Muscle layer of duodenum (tissue), 2 donors: ENCODE measurements at regions not wholly inside any gene's neighbourhood (a gene's known extent, or its start where the extent isn't known, plus 50 kb on each side); places are given as distances from the start of the nearest gene placed in this dataset.

Source experiments
- H3K27ac ChIP-seq: one replicate; pipeline ENCODE4 v1.7.0; 2013; ENCODE audit warnings: mild to moderate bottlenecking, low read length
- H3K27me3 ChIP-seq: one replicate; pipeline ENCODE4 v1.7.0; 2013; ENCODE audit warnings: low read depth, mild to moderate bottlenecking, control low read depth, low read length
- H3K36me3 ChIP-seq, 2 donors: one replicate each; pipeline ENCODE4 v1.7.0; 2013; ENCODE audit warnings: low read length in 2 of 2, control low read depth in 1 of 2, mild to moderate bottlenecking in 1 of 2; ENCODE audit not compliant: insufficient read depth in 2 of 2, control insufficient read depth in 1 of 2
- H3K4me1 ChIP-seq, 2 donors: one replicate each; pipeline ENCODE4 v1.7.0; 2013; ENCODE audit warnings: low read length in 2 of 2, mild to moderate bottlenecking in 2 of 2, control low read depth in 1 of 2, moderate library complexity in 1 of 2; ENCODE audit not compliant: insufficient read depth in 2 of 2, control insufficient read depth in 1 of 2
- H3K4me3 ChIP-seq, 2 donors: one replicate each; pipeline ENCODE4 v1.7.0; 2013; ENCODE audit warnings: low read length in 2 of 2, low read depth in 1 of 2, mild to moderate bottlenecking in 1 of 2
- H3K9me3 ChIP-seq, 2 donors: one replicate each; pipeline ENCODE4 v1.7.0; 2013; ENCODE audit warnings: low read length in 2 of 2, control low read depth in 1 of 2, mild to moderate bottlenecking in 1 of 2; ENCODE audit not compliant: control insufficient read depth in 1 of 2
- donor health status: healthy.

- no peaks in the 10 kb centered on the region for H3K27me3 ChIP-seq
- H3K4me1 ChIP-seq = no peaks in the 10 kb centered on the region
- no peak overlapping the region for H3K27ac ChIP-seq
- H3K9me3 ChIP-seq = no peaks in the 10 kb centered on the region
- H3K4me3 ChIP-seq = no peak overlapping the region
- no peaks in the 10 kb centered on the region for H3K36me3 ChIP-seq
These were observed 208.3 kb downstream of the FOXO1 start for GRCh38 chr13:40457929-40458719.

DNA sequence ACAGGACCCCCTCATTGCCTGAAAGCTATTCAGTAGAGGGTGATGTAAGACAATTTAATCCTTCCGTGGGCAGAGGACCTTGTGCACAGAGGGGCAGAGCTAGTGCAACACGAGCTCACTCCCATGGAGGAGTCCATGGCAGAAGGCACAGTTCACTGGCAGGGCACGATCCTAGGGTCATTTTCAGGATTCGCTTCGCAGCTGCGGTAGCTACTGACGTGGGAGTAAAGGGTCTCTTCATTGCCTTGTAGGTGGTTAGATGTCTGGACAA lies 207.8 kb downstream of the FOXO1 start:
- H3K4me3 ChIP-seq = no peak overlapping the region
- H3K4me1 ChIP-seq = no peaks in the 10 kb centered on the region
- H3K9me3 ChIP-seq = no peaks in the 10 kb centered on the region
- no peaks in the 10 kb centered on the region for H3K27me3 ChIP-seq
- H3K36me3 ChIP-seq = no peaks in the 10 kb centered on the region
- no peak overlapping the region for H3K27ac ChIP-seq

- no peak overlapping the region for H3K4me3 ChIP-seq
- H3K36me3 ChIP-seq = no peaks in the 10 kb centered on the region
- H3K4me1 ChIP-seq = no peaks in the 10 kb centered on the region
- no peak overlapping the region for H3K27ac ChIP-seq
- H3K9me3 ChIP-seq = no peaks in the 10 kb centered on the region
- H3K27me3 ChIP-seq = no peaks in the 10 kb centered on the region
These were observed 206.3 kb downstream of the FOXO1 start for GRCh38 chr13:40460116-40460515.

DNA sequence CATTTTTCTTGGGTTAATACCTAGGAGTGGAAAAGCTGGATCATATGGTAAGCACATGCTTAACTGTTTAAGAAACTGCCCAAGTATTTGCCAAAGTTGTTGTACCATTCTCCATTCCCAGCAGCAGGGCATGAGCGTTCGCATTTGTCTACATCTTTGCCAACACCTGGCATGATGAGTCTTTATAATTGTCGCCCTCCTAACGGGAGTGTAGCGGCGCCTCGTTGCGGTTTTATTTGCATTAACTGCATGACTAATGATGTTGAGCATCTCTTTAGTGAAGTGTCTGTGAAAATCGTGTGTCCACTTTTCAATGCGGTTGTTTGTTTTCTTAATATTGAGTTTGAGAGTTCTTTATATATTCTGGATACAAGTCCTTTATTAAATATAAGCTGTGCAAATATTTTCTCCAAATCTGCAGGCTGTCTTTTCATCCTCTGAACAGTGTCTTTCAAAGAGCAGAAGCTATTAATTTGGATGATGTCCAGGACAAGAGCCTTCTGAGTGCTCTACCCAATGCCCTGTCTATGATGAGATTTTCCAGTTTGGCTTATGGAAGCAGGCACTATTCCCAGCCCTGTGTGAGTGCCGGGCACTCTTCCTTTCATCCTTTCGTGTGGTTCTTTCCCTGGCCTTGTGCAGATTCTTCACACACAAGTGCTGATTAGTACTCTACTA lies 202.0 kb downstream of the FOXO1 start:
- Histone ChIP-seq H3K9me3 (no peaks in the 10 kb centered on the region), H3K36me3 (no peaks in the 10 kb centered on the region), H3K27ac (no peak overlapping the region), H3K27me3 (no peaks in the 10 kb centered on the region), H3K4me3 (no peak overlapping the region), H3K4me1 (no peaks in the 10 kb centered on the region)

- H3K27ac ChIP-seq = no peak overlapping the region
- no peak overlapping the region for H3K4me3 ChIP-seq
These were observed 201.4 kb downstream of the FOXO1 start for GRCh38 chr13:40465015-40465390.

GRCh38 chr13:40466272-40466671 lies 200.2 kb downstream of the FOXO1 start:
- Histone ChIP-seq H3K27me3 (no peaks in the 10 kb centered on the region), H3K4me3 (no peak overlapping the region), H3K27ac (no peak overlapping the region), H3K36me3 (no peaks in the 10 kb centered on the region), H3K4me1 (no peaks in the 10 kb centered on the region), H3K9me3 (no peaks in the 10 kb centered on the region)

More at GRCh38 chr13:40465015-40465390, 201.4 kb downstream of the FOXO1 start:
- Histone ChIP-seq H3K27me3 (no peaks in the 10 kb centered on the region), H3K4me1 (no peaks in the 10 kb centered on the region), H3K9me3 (no peaks in the 10 kb centered on the region), H3K36me3 (no peaks in the 10 kb centered on the region)

GRCh38 chr13:40468227-40468838 lies 198.1 kb downstream of the FOXO1 start:
- no peaks in the 10 kb centered on the region for H3K4me1 ChIP-seq
- H3K9me3 ChIP-seq = no peaks in the 10 kb centered on the region
- H3K27me3 ChIP-seq = no peaks in the 10 kb centered on the region
- no peaks in the 10 kb centered on the region for H3K36me3 ChIP-seq
- no peak overlapping the region for H3K4me3 ChIP-seq
- H3K27ac ChIP-seq = no peak overlapping the region

GRCh38 chr13:40469581-40470310 lies 196.7 kb downstream of the FOXO1 start:
- Histone ChIP-seq H3K27me3 (no peaks in the 10 kb centered on the region), H3K9me3 (no peaks in the 10 kb centered on the region), H3K4me3 (no peak overlapping the region), H3K27ac (no peak overlapping the region), H3K36me3 (no peaks in the 10 kb centered on the region), H3K4me1 (no peaks in the 10 kb centered on the region)

DNA sequence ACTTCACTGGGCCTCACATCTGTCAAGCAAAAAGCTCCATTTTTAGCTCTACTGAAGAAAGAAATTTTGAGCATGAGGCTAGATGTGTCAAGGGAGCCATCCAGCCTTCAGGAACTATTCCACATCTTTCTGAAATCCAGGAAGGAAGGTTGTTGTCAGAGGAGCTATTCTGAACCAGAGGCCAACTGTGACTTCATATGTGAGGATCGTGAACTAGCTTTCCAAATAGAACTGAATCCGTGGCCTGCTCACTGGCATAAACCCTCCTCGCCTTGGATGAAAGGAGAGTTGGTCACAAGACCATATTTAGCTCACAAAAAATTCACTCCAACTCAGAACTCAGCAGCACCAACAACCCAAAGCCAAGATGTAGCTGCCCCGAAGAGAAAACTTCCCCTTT lies 195.8 kb downstream of the FOXO1 start:
- Histone ChIP-seq H3K4me3 (no peak overlapping the region), H3K27me3 (no peaks in the 10 kb centered on the region), H3K9me3 (no peaks in the 10 kb centered on the region), H3K36me3 (no peaks in the 10 kb centered on the region), H3K4me1 (no peaks in the 10 kb centered on the region), H3K27ac (no peak overlapping the region)

DNA sequence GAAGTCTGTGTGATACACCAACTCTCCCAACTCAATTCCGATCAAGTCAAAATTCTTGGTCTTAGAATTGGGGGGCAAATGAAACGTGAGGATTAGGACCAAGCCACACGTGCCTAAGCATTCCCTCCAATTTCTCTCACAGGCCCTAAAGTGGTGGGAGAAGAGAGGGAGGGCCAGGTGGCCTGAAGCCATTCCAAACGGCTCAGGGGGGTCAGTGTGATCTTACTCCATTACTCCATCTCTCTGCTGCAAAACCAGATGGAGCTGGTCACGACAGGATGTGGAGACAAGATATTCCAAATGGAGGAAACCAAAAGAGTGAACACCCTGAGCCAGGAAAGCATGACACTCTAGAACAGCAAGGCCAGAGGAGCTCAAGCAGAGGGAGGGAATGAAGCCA lies 195.4 kb downstream of the FOXO1 start:
- no peaks in the 10 kb centered on the region for H3K9me3 ChIP-seq
- no peak overlapping the region for H3K4me3 ChIP-seq
- no peak overlapping the region for H3K27ac ChIP-seq
- no peaks in the 10 kb centered on the region for H3K36me3 ChIP-seq
- no peaks in the 10 kb centered on the region for H3K4me1 ChIP-seq
- no peaks in the 10 kb centered on the region for H3K27me3 ChIP-seq

DNA sequence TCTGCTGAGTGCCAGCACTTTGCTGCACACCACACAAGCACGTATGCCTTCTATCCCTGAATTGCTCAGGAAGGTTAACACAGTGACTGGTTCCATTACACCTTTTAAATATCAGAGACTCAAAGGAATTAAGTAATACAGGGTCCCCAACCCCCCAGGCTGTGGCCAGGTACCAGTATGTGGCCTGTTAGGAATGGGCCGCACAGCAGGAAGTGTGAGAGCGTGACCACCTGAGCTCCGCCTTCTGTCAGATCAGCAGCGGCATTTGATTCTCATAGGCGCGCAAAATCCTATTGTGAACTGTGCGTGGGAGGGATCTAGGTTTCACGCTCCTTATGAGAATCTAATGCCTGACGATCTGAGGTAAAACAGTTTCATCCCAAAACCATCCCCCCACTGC lies 194.5 kb downstream of the FOXO1 start:
- no peak overlapping the region for H3K27ac ChIP-seq
- no peaks in the 10 kb centered on the region for H3K36me3 ChIP-seq
- H3K9me3 ChIP-seq = no peaks in the 10 kb centered on the region
- H3K4me1 ChIP-seq = peaks cover 0 to 5% of the 10 kb centered on the region in 2 donors
- no peak overlapping the region for H3K4me3 ChIP-seq
- H3K27me3 ChIP-seq = no peaks in the 10 kb centered on the region
